Thymus (tissue), 11 donors: ENCODE measurements at regions not wholly inside any gene's neighbourhood (a gene's known extent, or its start where the extent isn't known, plus 50 kb on each side); places are given as distances from the start of the nearest gene placed in this dataset.
A peak's percentile ranks its signal among the peaks of the same experiment; 100 is the strongest.

Experiments used
- DNase-seq, 9 donors: peaks; one replicate each; pipeline ENCODE4 v3.0.0-alpha.2; 2013; ENCODE audit warnings: low spot score in 9 of 9, low read depth in 6 of 9, missing footprints in 1 of 9
- H3K27ac ChIP-seq, 2 donors: one replicate each; pipeline ENCODE4 v1.5.1; 2013; ENCODE audit warnings: control low read depth in 1 of 2, low read depth in 1 of 2, low read length in 1 of 2, mild to moderate bottlenecking in 1 of 2, moderate library complexity in 1 of 2
- H3K27me3 ChIP-seq, 2 donors: one replicate each; pipeline ENCODE4 v1.5.1; 2013; ENCODE audit warnings: low read length in 1 of 2; ENCODE audit not compliant: control insufficient read depth in 2 of 2, insufficient read depth in 1 of 2
- H3K36me3 ChIP-seq, 2 donors: one replicate each; pipeline ENCODE4 v1.5.1; 2013; ENCODE audit warnings: low read length in 1 of 2, mild to moderate bottlenecking in 1 of 2, moderate library complexity in 1 of 2; ENCODE audit not compliant: control insufficient read depth in 2 of 2, insufficient read depth in 2 of 2
- H3K4me1 ChIP-seq, 2 donors: one replicate each; pipeline ENCODE4 v1.5.1; 2013; ENCODE audit warnings: low read length in 2 of 2; ENCODE audit not compliant: control insufficient read depth in 2 of 2, insufficient read depth in 2 of 2
- H3K4me3 ChIP-seq, 2 donors: one replicate each; pipeline ENCODE4 v1.5.1; 2013; ENCODE audit warnings: low read length in 2 of 2, control low read depth in 1 of 2, mild to moderate bottlenecking in 1 of 2
- H3K9me3 ChIP-seq, 2 donors: one replicate each; pipeline ENCODE4 v1.5.1; 2013; ENCODE audit warnings: low read length in 1 of 2, mild to moderate bottlenecking in 1 of 2; ENCODE audit not compliant: control insufficient read depth in 2 of 2, insufficient read depth in 1 of 2
- WGBS: extraction: QIAGEN DNeasy Blood & Tissue Kit; methylation state at CpG from one replicate; pipeline ENCODE4 v1.1.7; 2013; 5-methylcytosine and 5-hydroxymethylcytosine counted together
- donor health status: healthy.

GRCh38 chr3:153290268-153291015 lies 128.4 kb downstream of the RAP2B start:
- H3K9me3 ChIP-seq: no peaks in the 10 kb centered on the region
- H3K36me3 ChIP-seq: no peaks in the 10 kb centered on the region
- H3K27ac ChIP-seq: no peak overlapping the region
- 90% methylated on average over 1 of the region's 1 CpG for WGBS
- DNase-seq: no peak
- H3K4me1 ChIP-seq: no peaks in the 10 kb centered on the region
- no peak overlapping the region for H3K4me3 ChIP-seq
- no peaks in the 10 kb centered on the region for H3K27me3 ChIP-seq

GRCh38 chr3:153291059-153291685 lies 129.1 kb downstream of the RAP2B start:
- no peak overlapping the region for H3K4me3 ChIP-seq
- no peak for DNase-seq
- H3K27me3 ChIP-seq: no peaks in the 10 kb centered on the region
- no peak overlapping the region for H3K27ac ChIP-seq
- no peaks in the 10 kb centered on the region for H3K4me1 ChIP-seq
- no peaks in the 10 kb centered on the region for H3K9me3 ChIP-seq
- H3K36me3 ChIP-seq: no peaks in the 10 kb centered on the region
- 84% methylated on average over 3 of the region's 3 CpGs for WGBS

GRCh38 chr3:153293265-153293664 lies 131.2 kb downstream of the RAP2B start:
- no peak for DNase-seq
- WGBS: 87% methylated on average over 5 of the region's 5 CpGs
- no peaks in the 10 kb centered on the region for H3K36me3 ChIP-seq
- no peaks in the 10 kb centered on the region for H3K4me1 ChIP-seq
- no peaks in the 10 kb centered on the region for H3K9me3 ChIP-seq
- no peak overlapping the region for H3K4me3 ChIP-seq
- H3K27ac ChIP-seq: no peak overlapping the region
- H3K27me3 ChIP-seq: no peaks in the 10 kb centered on the region

GRCh38 chr3:153295901-153296300 lies 133.9 kb downstream of the RAP2B start:
- no peaks in the 10 kb centered on the region for H3K9me3 ChIP-seq
- H3K27me3 ChIP-seq: no peaks in the 10 kb centered on the region
- DNase-seq: no peak
- H3K27ac ChIP-seq: no peak overlapping the region
- H3K36me3 ChIP-seq: no peaks in the 10 kb centered on the region
- no peak overlapping the region for H3K4me3 ChIP-seq
- H3K4me1 ChIP-seq: no peaks in the 10 kb centered on the region

GRCh38 chr3:153305189-153305588 lies 143.2 kb downstream of the RAP2B start:
- 94% methylated on average over 2 of the region's 2 CpGs for WGBS
- Histone ChIP-seq H3K4me1 (no peaks in the 10 kb centered on the region), H3K9me3 (no peaks in the 10 kb centered on the region), H3K36me3 (no peaks in the 10 kb centered on the region), H3K27ac (no peak overlapping the region), H3K27me3 (no peaks in the 10 kb centered on the region), H3K4me3 (no peak overlapping the region)
- DNase-seq: no peak

- 61% methylated on average over 1 of the region's 1 CpG for WGBS
- Histone ChIP-seq H3K9me3 (no peaks in the 10 kb centered on the region), H3K27me3 (no peaks in the 10 kb centered on the region), H3K27ac (no peak overlapping the region), H3K4me1 (no peaks in the 10 kb centered on the region), H3K4me3 (no peak overlapping the region), H3K36me3 (no peaks in the 10 kb centered on the region)
- DNase-seq: no peak
Observed at GRCh38 chr3:153311541-153311940, 149.5 kb downstream of the RAP2B start.

GRCh38 chr3:153313302-153313965 lies 151.4 kb downstream of the RAP2B start:
- Histone ChIP-seq H3K27me3 (no peaks in the 10 kb centered on the region), H3K36me3 (no peaks in the 10 kb centered on the region), H3K4me3 (no peak overlapping the region), H3K9me3 (no peaks in the 10 kb centered on the region), H3K27ac (peak overlapping the region in 1 of 2 donors; percentile 55), H3K4me1 (no peaks in the 10 kb centered on the region)
- WGBS: 90% methylated on average over 1 of the region's 1 CpG
- peak in 2 of 9 donors; percentile 2 to 20 for DNase-seq

GRCh38 chr3:153314038-153314437 lies 152.0 kb downstream of the RAP2B start:
- DNase-seq: no peak
- Histone ChIP-seq H3K27ac (peak overlapping the region in 1 of 2 donors; percentile 55), H3K9me3 (no peaks in the 10 kb centered on the region), H3K27me3 (no peaks in the 10 kb centered on the region), H3K4me3 (no peak overlapping the region), H3K36me3 (no peaks in the 10 kb centered on the region), H3K4me1 (no peaks in the 10 kb centered on the region)
- WGBS: 92% methylated on average over 1 of the region's 1 CpG

GRCh38 chr3:153315781-153316180 lies 153.8 kb downstream of the RAP2B start:
- H3K4me1 ChIP-seq: no peaks in the 10 kb centered on the region
- no peak for DNase-seq
- H3K27me3 ChIP-seq: no peaks in the 10 kb centered on the region
- no peaks in the 10 kb centered on the region for H3K36me3 ChIP-seq
- H3K4me3 ChIP-seq: no peak overlapping the region
- no peak overlapping the region for H3K27ac ChIP-seq
- H3K9me3 ChIP-seq: no peaks in the 10 kb centered on the region
